Peyer's patch (tissue), 4 donors: ENCODE measurements at regions not wholly inside any gene's neighbourhood (a gene's known extent, or its start where the extent isn't known, plus 50 kb on each side); places are given as distances from the start of the nearest gene placed in this dataset.
"Not testable (repeated sequence)": the region's sequence is repeated elsewhere in the genome, so short reads cannot be mapped to it uniquely, and the experiment has no call there.

Experiments used
- CTCF ChIP-seq, 6 experiments: fragments of 450-650 bp in 4 of 6; fragments of 200-600 bp in 2 of 6; sonication (generic) in 1 of 6; IDR thresholded peaks; one replicate each; pipeline ENCODE4 v1.5.1; 2017 to 2019; ENCODE audit warnings: antibody characterized with exemption in 6 of 6, mild to moderate bottlenecking in 3 of 6, moderate library complexity in 1 of 6
- POLR2A ChIP-seq, 2 donors: fragments of 450-650 bp; IDR thresholded peaks; one replicate each; pipeline ENCODE4 v1.5.1; 2017; ENCODE audit warnings: antibody characterized with exemption in 2 of 2, mild to moderate bottlenecking in 2 of 2, moderate library complexity in 2 of 2

- TF ChIP-seq CTCF, POLR2A (IDR thresholded peaks at IDR 0.05): not testable (repeated sequence)
These were observed 522.3 kb downstream of the RPIA start for GRCh38 chr2:89213811-89214210.
